Naive thymus-derived CD8-positive, alpha-beta T cell (primary cell): ENCODE measurements at regions not wholly inside any gene's neighbourhood (a gene's known extent, or its start where the extent isn't known, plus 50 kb on each side); places are given as distances from the start of the nearest gene placed in this dataset.

ENCODE experiments used
- ATAC-seq, 2 donors: fragments of 150-1000 bp; cut with Tn5 transposase in 1 of 2; sonication (Bioruptor Pico), chemical (Tn5 transposase) in 1 of 2; 1 replicate in 1 of 2; 2 replicates in 1 of 2; pipeline ENCODE4 v1.10.0; 2021; ENCODE audit warnings: mild to moderate bottlenecking in 2 of 2, moderate library complexity in 2 of 2
- POLR2A ChIA-PET: fragments of 350-600 bp; sonication (Branson Sonifier 250); formaldehyde crosslinking; loops from one replicate; lab custom pipeline; 2021; ENCODE audit warnings: antibody characterized with exemption; lab: Charles Lee
- DNase-seq, 10 donors: peaks; one replicate each; pipeline versions ENCODE4 v3.0.0 to v3.0.0-alpha.2; 2020 to 2022
- H3K27ac Mint-ChIP-seq, 10 donors: one replicate each; pipeline ENCODE4 v1.8.0; 2020 to 2022; ENCODE audit warnings: mild to moderate bottlenecking in 10 of 10, mixed read lengths in 10 of 10, moderate library complexity in 4 of 10, inconsistent platforms in 1 of 10
- H3K27me3 Mint-ChIP-seq, 5 donors: one replicate each; pipeline ENCODE4 v1.8.0; 2021 to 2022; ENCODE audit warnings: mixed read lengths in 5 of 5
- H3K36me3 Mint-ChIP-seq, 3 donors: one replicate each; pipeline ENCODE4 v1.8.0; 2020 to 2022; ENCODE audit warnings: mixed read lengths in 3 of 3, mild to moderate bottlenecking in 2 of 3, inconsistent platforms in 1 of 3
- H3K4me1 Mint-ChIP-seq, 4 donors: one replicate each; pipeline ENCODE4 v1.8.0; 2021 to 2022; ENCODE audit warnings: mixed read lengths in 4 of 4
- H3K4me3 Mint-ChIP-seq, 10 donors: one replicate each; pipeline ENCODE4 v1.8.0; 2020 to 2022; ENCODE audit warnings: mild to moderate bottlenecking in 10 of 10, mixed read lengths in 10 of 10, moderate library complexity in 6 of 10, inconsistent platforms in 1 of 10
- H3K9me3 Mint-ChIP-seq, 9 donors: one replicate each; pipeline ENCODE4 v1.8.0; 2020 to 2022; ENCODE audit warnings: mixed read lengths in 9 of 9, mild to moderate bottlenecking in 3 of 9, inconsistent platforms in 1 of 9, moderate library complexity in 1 of 9

DNA sequence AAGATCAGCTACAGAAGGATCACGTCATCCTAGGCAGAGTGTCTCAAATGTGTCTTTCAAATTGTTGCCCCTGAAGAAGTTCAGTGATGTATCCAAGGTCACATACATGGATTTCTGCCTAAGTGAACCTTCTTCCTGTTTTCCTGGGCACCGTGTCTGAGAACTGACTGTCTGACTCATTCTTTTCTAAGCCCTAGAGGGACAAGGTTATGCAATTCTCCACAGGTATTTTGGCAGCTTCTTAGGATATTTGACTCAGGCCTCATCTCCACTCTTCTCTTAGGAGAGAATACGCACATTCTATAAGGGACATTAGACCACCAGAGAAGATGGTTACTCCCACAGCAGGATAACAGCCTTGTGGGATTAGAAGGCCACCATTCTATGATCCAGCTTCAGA is 391.9 kb upstream of the THBS1 start:
- no peak for ATAC-seq
- Mint-ChIP-seq H3K36me3 (no peaks in the 10 kb centered on the region), H3K4me3 (no peak overlapping the region)

DNA sequence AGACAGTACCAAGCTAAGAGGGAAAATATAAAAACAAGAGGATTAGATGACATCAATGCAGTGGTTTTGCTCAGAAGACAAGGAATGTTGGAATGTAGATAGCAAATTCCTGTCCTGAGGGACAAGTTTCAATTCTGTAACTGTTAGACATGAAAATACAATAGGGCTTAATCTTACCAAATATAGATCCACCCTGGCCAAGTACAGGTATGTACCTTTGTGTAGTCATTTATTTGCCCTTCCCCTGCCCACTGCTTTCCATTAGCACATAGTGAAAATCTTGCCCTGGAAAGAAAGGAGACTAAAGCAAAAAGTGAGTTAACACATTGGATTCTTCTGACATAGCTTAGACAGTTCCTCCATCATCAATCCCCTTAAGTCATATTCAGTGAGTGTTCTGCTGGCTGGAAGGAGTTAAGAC is 389.0 kb upstream of the THBS1 start:
- no peak overlapping the region for H3K4me3 Mint-ChIP-seq
- H3K4me1 Mint-ChIP-seq = no peaks in the 10 kb centered on the region
- ATAC-seq (no peak), DNase-seq (no peak)
- H3K27me3 Mint-ChIP-seq = peaks cover 3 to 31% (median 10%) of the 10 kb centered on the region in 5 donors
- H3K36me3 Mint-ChIP-seq = no peaks in the 10 kb centered on the region
- POLR2A ChIA-PET = no interaction called here
- no peaks in the 10 kb centered on the region for H3K9me3 Mint-ChIP-seq
- no peak overlapping the region for H3K27ac Mint-ChIP-seq

More for the DNA sequence above, 391.9 kb upstream of the THBS1 start:
- POLR2A ChIA-PET = no interaction called here
- no peak overlapping the region for H3K27ac Mint-ChIP-seq
- DNase-seq = no peak
- H3K27me3 Mint-ChIP-seq = peaks cover 3 to 29% (median 11%) of the 10 kb centered on the region in 5 donors
- no peaks in the 10 kb centered on the region for H3K9me3 Mint-ChIP-seq
- H3K4me1 Mint-ChIP-seq = no peaks in the 10 kb centered on the region

DNA sequence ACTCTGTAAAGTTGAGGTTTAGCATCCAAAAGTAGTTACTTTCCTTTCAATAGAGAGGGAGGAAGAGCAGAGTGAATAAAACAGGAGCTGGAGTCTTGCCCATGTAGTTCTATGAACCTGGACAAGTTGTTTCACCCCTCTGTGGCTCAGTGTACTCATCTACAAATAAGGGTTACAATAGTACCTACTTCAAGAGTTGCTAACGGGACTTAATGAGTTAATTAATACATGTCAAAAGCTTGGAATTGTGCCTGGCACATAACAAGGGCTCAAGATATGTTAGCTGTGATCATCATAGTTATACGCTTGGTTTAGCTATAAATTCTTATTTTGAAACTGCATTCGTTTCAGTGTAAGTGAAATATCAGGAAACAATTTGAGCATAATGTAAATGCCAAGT is 388.5 kb upstream of the THBS1 start:
- H3K36me3 Mint-ChIP-seq = no peaks in the 10 kb centered on the region
- no peak overlapping the region for H3K4me3 Mint-ChIP-seq
- DNase-seq = no peak
- peaks cover 3 to 30% (median 10%) of the 10 kb centered on the region in 5 donors for H3K27me3 Mint-ChIP-seq
- no peaks in the 10 kb centered on the region for H3K9me3 Mint-ChIP-seq
- H3K27ac Mint-ChIP-seq = no peak overlapping the region
- ATAC-seq = no peak
- no peaks in the 10 kb centered on the region for H3K4me1 Mint-ChIP-seq
- POLR2A ChIA-PET = no interaction called here

DNA sequence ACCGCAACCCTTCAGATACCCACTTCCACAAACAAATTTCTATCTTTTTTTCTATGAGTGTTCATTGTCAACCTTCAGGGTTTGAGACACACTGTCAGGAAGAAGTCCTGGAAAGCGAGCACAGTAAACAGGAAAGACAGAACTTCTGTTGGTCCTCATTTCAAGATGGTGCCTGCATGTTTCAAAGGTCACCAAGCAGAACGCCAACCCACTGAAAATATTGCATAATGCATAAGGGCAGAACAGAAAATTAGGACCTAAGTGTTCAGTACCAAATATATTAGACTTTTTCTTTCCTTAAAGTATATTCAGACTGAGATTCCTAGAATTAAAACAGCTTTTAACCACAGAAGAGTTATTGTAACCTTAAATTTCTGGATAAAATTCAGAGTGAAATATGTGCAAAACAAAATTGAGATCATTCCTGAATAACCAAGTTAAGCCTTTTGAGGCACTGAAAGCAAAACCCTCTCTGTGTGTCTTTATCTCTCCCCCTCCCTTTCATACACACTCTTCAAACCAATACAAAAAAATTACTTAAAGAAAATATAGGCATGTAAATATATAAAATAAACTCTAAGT is 387.8 kb upstream of the THBS1 start:
- ATAC-seq = no peak
- H3K9me3 Mint-ChIP-seq = no peaks in the 10 kb centered on the region
- H3K27ac Mint-ChIP-seq = no peak overlapping the region
- H3K36me3 Mint-ChIP-seq = no peaks in the 10 kb centered on the region
- peaks cover 3 to 30% (median 7%) of the 10 kb centered on the region in 5 donors for H3K27me3 Mint-ChIP-seq
- POLR2A ChIA-PET = no interaction called here
- H3K4me3 Mint-ChIP-seq = no peak overlapping the region
- no peaks in the 10 kb centered on the region for H3K4me1 Mint-ChIP-seq
- no peak for DNase-seq

DNA sequence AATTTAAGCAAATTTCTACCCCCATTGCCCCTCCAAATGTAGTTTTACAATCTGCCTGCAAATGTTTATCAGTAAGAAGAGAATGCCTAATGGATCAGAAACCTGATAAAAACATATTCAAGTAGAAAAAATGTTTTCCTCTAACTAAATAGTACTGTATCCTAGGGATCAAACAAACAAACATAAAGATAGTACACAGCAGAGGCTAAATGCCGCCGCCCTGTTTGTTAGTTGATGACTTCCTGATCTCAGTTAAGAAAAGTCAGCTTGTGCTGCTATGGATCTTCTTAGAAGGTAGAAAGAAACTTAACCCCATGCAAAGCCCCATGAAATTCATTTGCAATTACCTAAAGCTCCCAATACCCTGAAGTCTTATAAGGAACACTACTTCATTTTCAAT is 387.3 kb upstream of the THBS1 start:
- H3K4me1 Mint-ChIP-seq = no peaks in the 10 kb centered on the region
- H3K36me3 Mint-ChIP-seq = no peaks in the 10 kb centered on the region
- no peak overlapping the region for H3K4me3 Mint-ChIP-seq
- no peak overlapping the region for H3K27ac Mint-ChIP-seq
- POLR2A ChIA-PET = no interaction called here
- ATAC-seq (no peak), DNase-seq (no peak)
- H3K9me3 Mint-ChIP-seq = no peaks in the 10 kb centered on the region
- H3K27me3 Mint-ChIP-seq = peaks cover 3 to 30% (median 5%) of the 10 kb centered on the region in 5 donors

- POLR2A ChIA-PET = no interaction called here
- Mint-ChIP-seq H3K9me3 (no peaks in the 10 kb centered on the region), H3K27ac (no peak overlapping the region), H3K4me1 (no peaks in the 10 kb centered on the region), H3K4me3 (no peak overlapping the region), H3K27me3 (peaks cover 3 to 30% (median 5%) of the 10 kb centered on the region in 5 donors), H3K36me3 (no peaks in the 10 kb centered on the region)
- DNase-seq (no peak), ATAC-seq (no peak)
Measured at GRCh38 chr15:39194106-39194830, 386.6 kb upstream of the THBS1 start.

DNA sequence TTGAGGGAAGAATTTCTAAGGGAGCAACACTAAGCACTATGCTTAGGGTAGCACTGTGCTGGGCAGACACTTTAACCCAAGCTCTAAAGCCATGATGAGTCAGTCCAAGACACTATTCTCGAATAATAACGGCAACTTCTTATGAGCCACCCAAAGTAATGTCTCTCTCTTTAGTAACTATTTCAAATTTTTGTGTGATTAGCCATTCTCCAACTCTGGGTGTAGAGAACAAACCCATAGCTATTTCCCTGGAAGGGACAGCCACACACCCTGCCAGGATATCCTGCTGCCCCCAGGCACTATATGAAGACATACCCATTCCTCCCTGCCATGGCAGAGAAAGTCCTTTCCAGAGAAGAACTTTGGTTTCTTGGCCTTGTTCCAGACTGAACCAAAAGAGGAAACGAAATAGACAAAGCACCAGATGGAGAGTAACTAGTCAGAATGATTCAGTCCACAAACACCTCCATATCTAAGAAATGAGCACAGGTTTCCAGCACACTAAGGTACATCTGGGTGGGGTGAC is 384.9 kb upstream of the THBS1 start:
- POLR2A ChIA-PET = no interaction called here
- no peak for DNase-seq
- Mint-ChIP-seq H3K4me3 (no peak overlapping the region), H3K27me3 (peaks cover 2 to 24% (median 2%) of the 10 kb centered on the region in 5 donors), H3K9me3 (no peaks in the 10 kb centered on the region), H3K36me3 (no peaks in the 10 kb centered on the region), H3K27ac (no peak overlapping the region), H3K4me1 (no peaks in the 10 kb centered on the region)
- ATAC-seq = no peak

- DNase-seq = no peak
- Mint-ChIP-seq H3K36me3 (no peaks in the 10 kb centered on the region), H3K27me3 (peaks cover 3 to 9% (median 4%) of the 10 kb centered on the region in 5 donors), H3K27ac (no peak overlapping the region), H3K9me3 (no peaks in the 10 kb centered on the region), H3K4me1 (no peaks in the 10 kb centered on the region), H3K4me3 (no peak overlapping the region)
- no peak for ATAC-seq
- POLR2A ChIA-PET = no interaction called here
Measured at GRCh38 chr15:39198044-39199000, 382.6 kb upstream of the THBS1 start.

DNA sequence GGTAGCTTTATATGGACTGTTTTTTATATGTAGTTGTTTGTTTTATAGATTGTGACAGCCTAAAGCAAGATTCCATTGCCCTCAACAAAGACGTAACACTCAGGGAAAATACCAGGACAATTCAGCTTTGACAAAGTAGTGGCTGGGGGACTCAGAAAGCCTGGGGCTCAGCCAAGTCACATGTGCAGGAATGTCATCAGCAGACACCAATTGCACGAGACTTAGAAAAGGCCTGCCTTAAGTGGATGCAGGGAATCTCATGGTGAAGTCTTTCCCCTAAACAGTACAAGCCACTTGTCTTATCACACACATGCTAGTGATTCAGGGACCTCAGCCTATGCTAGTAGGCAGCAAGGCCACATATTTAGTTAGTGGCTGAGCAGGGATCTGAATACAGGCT is 381.8 kb upstream of the THBS1 start:
- Mint-ChIP-seq H3K4me1 (no peaks in the 10 kb centered on the region), H3K36me3 (no peaks in the 10 kb centered on the region), H3K4me3 (no peak overlapping the region), H3K27ac (no peak overlapping the region), H3K27me3 (peaks cover 3 to 9% (median 4%) of the 10 kb centered on the region in 5 donors), H3K9me3 (no peaks in the 10 kb centered on the region)
- ATAC-seq (no peak), DNase-seq (no peak)
- POLR2A ChIA-PET = no interaction called here

GRCh38 chr15:39200586-39200985 is 380.3 kb upstream of the THBS1 start:
- Mint-ChIP-seq H3K4me1 (no peaks in the 10 kb centered on the region), H3K9me3 (no peaks in the 10 kb centered on the region), H3K27me3 (peaks cover 3 to 6% (median 4%) of the 10 kb centered on the region in 5 donors), H3K36me3 (no peaks in the 10 kb centered on the region), H3K4me3 (no peak overlapping the region), H3K27ac (no peak overlapping the region)
- DNase-seq (no peak), ATAC-seq (no peak)
- POLR2A ChIA-PET = no interaction called here

- ATAC-seq (no peak), DNase-seq (no peak)
- Mint-ChIP-seq H3K27me3 (peaks cover 0 to 9% (median 3%) of the 10 kb centered on the region in 5 donors), H3K9me3 (no peaks in the 10 kb centered on the region), H3K27ac (no peak overlapping the region), H3K4me1 (no peaks in the 10 kb centered on the region), H3K36me3 (no peaks in the 10 kb centered on the region), H3K4me3 (no peak overlapping the region)
- POLR2A ChIA-PET = no interaction called here
Measured at GRCh38 chr15:39202641-39203040, 378.2 kb upstream of the THBS1 start.

DNA sequence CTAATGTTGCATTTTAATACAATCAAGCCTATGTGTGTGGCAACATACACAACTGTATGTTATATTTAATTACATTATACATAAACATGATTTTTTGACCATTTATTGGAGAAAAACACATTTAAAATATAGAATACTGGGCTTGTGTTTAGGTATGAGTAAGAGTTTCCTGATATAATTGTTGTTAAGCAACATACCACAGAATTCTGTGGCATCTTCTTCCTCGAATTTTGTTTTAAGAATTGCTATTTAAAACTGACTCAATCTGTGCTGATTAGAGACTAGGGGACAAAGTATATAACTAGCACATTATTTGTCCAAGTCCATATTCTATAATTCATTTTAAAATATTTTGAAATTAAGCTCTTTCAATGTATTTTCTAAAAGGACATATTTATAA is 376.8 kb upstream of the THBS1 start:
- no peaks in the 10 kb centered on the region for H3K36me3 Mint-ChIP-seq
- no peak overlapping the region for H3K27ac Mint-ChIP-seq

DNA sequence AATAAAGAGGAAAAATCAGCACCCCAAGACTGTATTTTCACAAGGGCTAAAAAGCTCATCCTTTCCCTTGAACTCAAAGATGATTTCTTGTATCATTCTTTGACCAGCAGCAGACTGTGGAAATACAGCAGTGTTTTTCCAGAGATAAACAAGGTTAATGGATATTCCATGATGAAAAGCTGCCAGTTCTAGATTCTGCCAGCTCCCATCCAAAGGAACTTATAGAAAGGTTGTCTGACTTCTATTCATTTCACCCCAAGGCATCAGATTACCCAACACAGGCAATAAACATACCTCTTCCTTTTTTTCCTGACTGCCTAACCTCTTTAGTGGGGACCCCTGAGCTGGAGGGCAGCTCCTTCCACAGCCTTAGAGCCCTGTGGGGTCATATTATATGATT is 375.8 kb upstream of the THBS1 start:
- Mint-ChIP-seq H3K27me3 (peaks cover 0 to 9% (median 3%) of the 10 kb centered on the region in 5 donors), H3K4me3 (no peak overlapping the region), H3K27ac (no peak overlapping the region), H3K4me1 (no peaks in the 10 kb centered on the region), H3K36me3 (no peaks in the 10 kb centered on the region), H3K9me3 (no peaks in the 10 kb centered on the region)
- ATAC-seq = no peak
- no peak for DNase-seq
- POLR2A ChIA-PET = no interaction called here

More for the DNA sequence above, 376.8 kb upstream of the THBS1 start:
- Mint-ChIP-seq H3K27me3 (peaks cover 0 to 9% (median 3%) of the 10 kb centered on the region in 5 donors), H3K9me3 (no peaks in the 10 kb centered on the region), H3K4me1 (no peaks in the 10 kb centered on the region), H3K4me3 (no peak overlapping the region)
- no peak for DNase-seq
- no peak for ATAC-seq
- POLR2A ChIA-PET = no interaction called here
